ENCODE measurements at regions not wholly inside any gene's neighbourhood (a gene's known extent, or its start where the extent isn't known, plus 50 kb on each side); places are given as distances from the start of the nearest gene placed in this dataset.

GRCh38 chr18:55819448-55819847 is 231.5 kb upstream of the TCF4 start:
- Histone ChIP-seq H4K20me1 (ENCODE audit: insufficient read depth, low read length) (no peaks in the 10 kb centered on the region), H3K4me2 (replicated peaks; ENCODE audit: extremely low read depth, low read length, poor library complexity, severe bottlenecking) (no peak overlapping the region), H3K27me3 (ENCODE audit: control insufficient read depth in 2 of 2, insufficient read depth in 2 of 2, low read length in 2 of 2) (no peaks in the 10 kb centered on the region), H2AFZ (ENCODE audit: insufficient read depth, low read depth, low read length, poor library complexity, severe bottlenecking) (no peak overlapping the region), H3K4me3 (replicated peaks in 1 of 3; ENCODE audit: low read depth in 2 of 3, low read length in 3 of 3) (no peak overlapping the region), H3K9ac (ENCODE audit: insufficient read depth, low read length, poor library complexity, severe bottlenecking) (no peak overlapping the region), H3K9me3 (replicated peaks in 1 of 2; ENCODE audit: control insufficient read depth in 1 of 2, insufficient read depth in 1 of 2, low read length in 2 of 2) (no peaks in the 10 kb centered on the region), H3K36me3 (replicated peaks in 1 of 2; ENCODE audit: control insufficient read depth in 1 of 2, insufficient read depth in 2 of 2, low read length in 2 of 2) (no peaks in the 10 kb centered on the region), H3K79me2 (ENCODE audit: insufficient read depth, low read length) (no peaks in the 10 kb centered on the region), H3K27ac (ENCODE audit: low read depth in 1 of 2, low read length in 2 of 2) (no peak overlapping the region), H3K4me1 (ENCODE audit: control insufficient read depth in 1 of 2, insufficient read depth in 2 of 2, low read length in 2 of 2) (no peaks in the 10 kb centered on the region)
- Mint-ChIP-seq H3K9me3 (peaks cover 0 to 2% (median 0%) of the 10 kb centered on the region in 7 donors), H3K27ac (no peak overlapping the region), H3K27me3 (ENCODE audit: low read depth in 3 of 3) (peaks cover 0 to 2% (median 2%) of the 10 kb centered on the region in 3 donors), H3K36me3 (no peaks in the 10 kb centered on the region), H3K4me1 (no peaks in the 10 kb centered on the region), H3K4me3 (no peak overlapping the region)
- TF ChIP-seq CTCF (IDR thresholded peaks at IDR 0.05), result no peak
- 90% methylated on average over 2 of the region's 3 CpGs for WGBS (ENCODE audit: insufficient coverage)
- intact Hi-C loops (cut with micrococcal nuclease), result no loop called here
- no peak for DNase-seq

GRCh38 chr18:55818284-55818683 is 230.3 kb upstream of the TCF4 start:
- no peaks in the 10 kb centered on the region for H3K79me2 ChIP-seq (ENCODE audit: insufficient read depth, low read length)
- Mint-ChIP-seq H3K9me3 (peaks cover 0 to 2% (median 0%) of the 10 kb centered on the region in 7 donors), H3K27me3 (ENCODE audit: low read depth in 3 of 3) (peaks cover 0 to 2% (median 2%) of the 10 kb centered on the region in 3 donors), H3K4me1 (no peaks in the 10 kb centered on the region), H3K27ac (no peak overlapping the region), H3K4me3 (no peak overlapping the region), H3K36me3 (no peaks in the 10 kb centered on the region)
- H3K36me3 ChIP-seq (replicated peaks in 1 of 2; ENCODE audit: control insufficient read depth in 1 of 2, insufficient read depth in 2 of 2, low read length in 2 of 2), result no peaks in the 10 kb centered on the region
- no CpG with 5 or more reads among the region's 1 CpG for WGBS (ENCODE audit: insufficient coverage)
- no peaks in the 10 kb centered on the region for H3K9me3 ChIP-seq (replicated peaks in 1 of 2; ENCODE audit: control insufficient read depth in 1 of 2, insufficient read depth in 1 of 2, low read length in 2 of 2)
- no peak overlapping the region for H3K4me2 ChIP-seq (replicated peaks; ENCODE audit: extremely low read depth, low read length, poor library complexity, severe bottlenecking)
- no peak overlapping the region for H3K9ac ChIP-seq (ENCODE audit: insufficient read depth, low read length, poor library complexity, severe bottlenecking)
- no peak for DNase-seq
- H4K20me1 ChIP-seq (ENCODE audit: insufficient read depth, low read length), result no peaks in the 10 kb centered on the region
- H3K4me3 ChIP-seq (replicated peaks in 1 of 3; ENCODE audit: low read depth in 2 of 3, low read length in 3 of 3), result no peak overlapping the region
- TF ChIP-seq CTCF (IDR thresholded peaks at IDR 0.05), result no peak
- intact Hi-C loops (cut with micrococcal nuclease), result no loop called here
- H2AFZ ChIP-seq (ENCODE audit: insufficient read depth, low read depth, low read length, poor library complexity, severe bottlenecking), result no peak overlapping the region
- no peak overlapping the region for H3K27ac ChIP-seq (ENCODE audit: low read depth in 1 of 2, low read length in 2 of 2)
- H3K4me1 ChIP-seq (ENCODE audit: control insufficient read depth in 1 of 2, insufficient read depth in 2 of 2, low read length in 2 of 2), result no peaks in the 10 kb centered on the region
- H3K27me3 ChIP-seq (ENCODE audit: control insufficient read depth in 2 of 2, insufficient read depth in 2 of 2, low read length in 2 of 2), result no peaks in the 10 kb centered on the region
